T follicular helper cell (primary cell): ENCODE measurements at regions not wholly inside any gene's neighbourhood (a gene's known extent, or its start where the extent isn't known, plus 50 kb on each side); places are given as distances from the start of the nearest gene placed in this dataset.
"Not testable (repeated sequence)": the region's sequence is repeated elsewhere in the genome, so short reads cannot be mapped to it uniquely, and the experiment has no call there.

Source experiments
- DNase-seq: peaks from one replicate; pipeline ENCODE4 v3.0.0-alpha.2; 2020; ENCODE audit warnings: low read depth

GRCh38 chr11:79668575-79668974, 227.7 kb upstream of the TENM4 start:
- no peak for DNase-seq

DNA sequence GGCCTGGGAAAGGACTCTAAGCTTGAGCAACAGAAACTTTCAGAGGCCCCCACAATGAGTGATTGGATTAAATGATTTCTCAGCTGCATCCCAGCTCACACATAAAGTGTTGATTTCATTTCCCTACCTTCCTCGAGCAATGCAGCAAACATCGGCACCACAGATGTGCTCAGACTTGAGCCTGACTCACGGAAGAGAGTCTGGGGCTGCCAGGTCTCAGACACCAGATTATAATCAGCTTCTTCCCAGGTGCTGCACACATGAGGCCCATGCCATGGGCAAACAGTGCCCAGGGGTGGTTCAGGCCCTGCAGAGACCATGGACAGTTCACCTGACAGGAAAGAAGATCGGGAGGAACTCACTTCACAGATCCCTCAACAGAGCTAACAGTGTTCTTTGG, 226.6 kb upstream of the TENM4 start:
- no peak for DNase-seq

DNA sequence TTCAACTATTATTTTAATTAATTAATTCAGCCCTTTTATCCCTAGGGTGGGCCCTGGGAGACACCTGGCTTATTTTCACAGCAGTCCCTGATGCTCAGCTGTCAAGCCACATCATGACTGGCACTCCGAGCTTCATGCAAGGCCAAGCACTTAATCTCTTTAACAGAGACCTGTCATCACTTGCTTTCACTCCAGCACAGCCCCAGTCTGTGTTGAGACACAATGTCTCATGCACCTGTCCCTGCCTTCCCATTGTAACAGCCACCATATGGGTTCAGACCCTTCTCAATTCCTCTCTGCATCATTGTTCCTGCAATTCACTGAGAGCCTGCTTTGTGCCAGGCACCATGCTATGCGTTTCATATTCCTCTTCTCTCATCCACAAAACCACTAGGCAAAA, 222.2 kb upstream of the TENM4 start:
- no peak for DNase-seq

GRCh38 chr11:79661373-79661772, 220.5 kb upstream of the TENM4 start:
- no peak for DNase-seq

DNA sequence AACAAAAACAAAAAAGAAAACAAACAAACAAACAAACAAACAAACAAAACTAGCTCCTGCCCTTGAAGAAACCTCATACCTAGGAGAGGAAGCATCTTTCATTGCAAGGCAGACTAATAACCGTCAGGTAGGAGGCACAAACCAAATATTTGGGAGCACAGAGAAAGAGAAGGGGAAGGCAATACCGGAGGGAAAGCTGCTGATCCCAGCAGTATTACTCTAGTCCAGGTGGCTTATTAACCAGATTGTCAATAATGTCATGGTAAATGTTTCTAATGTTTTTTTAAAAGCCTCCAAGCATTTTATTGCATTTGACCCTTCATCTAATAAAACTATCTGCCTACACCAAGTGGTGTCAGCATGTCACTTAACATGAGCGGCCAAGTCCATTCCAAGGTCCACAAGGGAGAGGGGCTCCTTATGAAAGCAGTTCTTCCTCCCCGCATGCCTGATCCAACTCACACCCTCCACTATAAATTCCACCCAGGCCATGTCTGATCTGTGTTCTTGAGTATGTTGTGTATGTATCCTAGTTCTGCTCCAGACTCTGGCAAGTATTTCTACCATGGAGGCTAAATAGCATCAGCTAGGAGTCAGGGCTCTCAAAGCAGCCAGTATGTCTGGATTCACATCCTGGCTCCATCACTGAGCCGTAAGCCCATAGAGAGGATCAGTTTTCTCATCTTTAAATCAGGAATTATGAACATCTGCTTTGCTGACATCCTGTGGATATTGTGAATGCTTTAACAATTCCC, 208.1 kb upstream of the TENM4 start:
- DNase-seq: no peak

DNA sequence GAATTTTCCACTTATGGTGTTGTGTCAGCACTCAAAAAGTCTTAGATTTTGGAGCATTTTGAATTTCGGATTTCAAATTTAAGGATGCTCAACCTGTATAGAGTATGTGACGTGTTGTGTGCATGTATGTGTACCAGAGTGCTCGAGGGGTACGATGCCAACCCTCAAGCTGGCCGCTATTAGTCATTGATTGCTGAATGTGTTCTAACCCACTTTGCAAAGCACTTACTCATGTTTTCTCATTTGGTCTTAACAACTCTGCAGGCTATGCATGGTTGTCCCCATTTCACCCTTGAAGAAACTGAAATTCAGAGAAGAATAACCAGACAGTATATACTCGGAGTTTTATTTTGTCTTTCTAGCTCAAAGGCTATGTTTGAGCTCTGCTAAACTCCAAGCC, 196.4 kb upstream of the TENM4 start:
- no peak for DNase-seq

DNA sequence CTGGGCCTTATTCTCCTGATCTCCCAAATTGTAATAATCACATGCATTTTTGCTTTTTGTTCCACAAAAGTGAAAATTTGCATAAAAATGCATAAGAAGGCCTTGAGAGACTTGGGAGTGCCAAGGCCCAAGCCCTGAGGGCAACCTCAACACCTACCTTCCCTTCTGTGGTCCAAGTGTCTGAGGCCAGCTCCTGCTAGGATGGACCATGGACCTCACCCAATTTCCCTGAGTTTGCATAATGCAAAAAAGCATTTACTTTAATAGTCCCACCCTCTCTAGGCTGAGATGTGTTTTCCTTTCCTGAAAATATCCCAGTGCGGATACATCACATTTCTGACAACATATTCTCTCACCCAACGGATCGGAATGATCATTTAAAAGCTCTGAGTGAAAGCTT, 194.1 kb upstream of the TENM4 start:
- no peak for DNase-seq

DNA sequence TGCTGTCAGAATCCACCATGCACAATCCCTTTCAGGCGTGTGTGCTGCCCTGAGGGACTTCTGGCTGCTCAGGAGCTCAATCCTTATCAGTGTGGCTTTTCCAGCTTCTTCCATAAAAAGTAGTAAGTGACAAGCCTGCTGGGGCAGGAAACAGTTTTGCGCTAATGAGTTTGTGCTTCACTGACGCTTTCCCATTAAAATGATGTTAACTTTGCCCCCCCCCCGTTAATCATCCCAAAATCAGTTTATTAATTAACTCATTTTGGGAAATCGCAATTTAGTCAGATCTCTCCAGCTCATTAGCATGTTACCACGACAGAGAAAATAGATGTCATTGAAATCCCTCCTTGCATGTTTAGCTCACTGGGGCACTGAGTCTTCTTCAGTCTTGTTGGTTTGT, 186.5 kb upstream of the TENM4 start:
- no peak for DNase-seq

GRCh38 chr11:79626135-79627075, 185.6 kb upstream of the TENM4 start:
- no peak for DNase-seq

- no peak for DNase-seq
These were observed 182.5 kb upstream of the TENM4 start for GRCh38 chr11:79623375-79623774.

DNA sequence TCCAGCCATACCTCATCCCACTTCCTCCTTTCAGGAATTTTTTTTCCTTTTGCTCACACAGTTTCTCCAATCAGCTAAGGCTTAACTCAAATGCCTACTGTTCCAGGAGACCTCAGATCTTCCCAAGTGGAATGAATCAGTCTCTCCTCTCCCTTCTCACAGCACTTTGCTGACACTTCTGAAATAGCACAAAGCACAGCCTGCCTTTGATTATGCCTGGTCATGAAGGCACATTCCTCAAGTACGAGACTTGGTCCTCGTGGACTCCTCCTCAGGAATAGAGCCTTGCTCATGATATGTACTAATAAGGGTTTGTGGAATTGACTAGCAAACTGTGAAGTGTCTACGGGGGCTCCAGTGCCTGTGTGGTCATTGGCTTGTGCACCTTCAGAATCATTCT, 176.7 kb upstream of the TENM4 start:
- DNase-seq: no peak

DNA sequence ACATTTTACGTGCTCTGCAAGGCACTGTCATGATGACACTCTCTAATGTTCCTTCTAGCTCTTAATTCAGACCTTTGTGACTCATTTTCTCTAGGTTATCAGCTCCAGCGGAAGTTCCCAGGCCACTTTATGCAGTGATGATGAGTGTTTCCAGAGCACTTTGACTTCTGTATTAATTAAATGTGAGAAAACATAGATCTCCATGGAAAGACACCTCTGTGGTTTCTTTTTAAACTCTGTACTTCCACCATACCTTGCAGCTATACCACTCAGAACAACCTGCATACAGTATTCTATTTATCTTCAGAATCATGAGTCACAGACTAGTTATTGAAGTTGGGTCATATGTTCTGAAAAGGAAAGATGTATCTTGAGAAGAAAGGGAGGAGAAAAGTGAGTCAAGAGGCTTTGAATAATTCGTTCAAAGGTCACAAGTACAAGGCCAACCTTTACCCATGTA, 175.6 kb upstream of the TENM4 start:
- DNase-seq: no peak

DNA sequence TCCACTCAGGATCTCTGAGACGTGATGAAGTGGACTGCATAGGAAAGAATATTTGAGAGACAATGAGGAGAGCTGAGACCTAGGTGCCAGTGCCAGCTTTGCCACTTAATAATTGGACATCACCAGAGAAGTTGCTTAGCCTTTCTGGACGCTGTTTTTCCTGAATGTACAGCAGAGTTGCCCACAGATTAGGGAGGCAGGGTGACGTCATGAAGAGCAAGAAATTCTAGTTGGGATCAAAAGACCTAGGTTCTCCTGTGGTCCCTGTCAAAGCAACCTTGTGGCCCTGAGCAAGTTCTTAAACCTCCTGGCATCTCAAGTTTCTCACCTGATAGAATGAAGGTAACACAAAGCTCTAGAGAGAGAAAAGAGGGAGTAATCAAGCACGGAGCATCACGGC, 174.6 kb upstream of the TENM4 start:
- DNase-seq: no peak

DNA sequence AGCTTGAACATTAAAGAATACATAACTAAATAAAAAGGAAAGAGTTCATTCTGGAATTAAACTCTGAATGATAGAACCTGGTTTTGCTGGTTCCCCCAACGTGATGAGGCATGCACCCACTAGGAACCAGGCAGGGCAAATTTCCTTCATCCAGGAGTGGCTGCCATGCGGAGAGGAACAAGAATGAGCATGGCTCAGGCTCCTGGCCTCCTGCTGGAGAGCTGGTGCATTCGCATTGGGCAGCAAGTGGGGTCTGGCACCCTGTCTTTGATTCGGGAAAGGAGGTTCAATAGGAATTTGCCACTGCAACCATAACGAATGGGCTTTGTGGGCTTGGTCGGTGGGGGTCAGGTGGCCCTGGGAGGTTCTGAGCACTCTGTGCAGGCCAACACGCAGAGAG, 169.8 kb upstream of the TENM4 start:
- DNase-seq: no peak

GRCh38 chr11:79610139-79610538, 169.3 kb upstream of the TENM4 start:
- no peak for DNase-seq

GRCh38 chr11:79609511-79609910, 168.7 kb upstream of the TENM4 start:
- DNase-seq: no peak

DNA sequence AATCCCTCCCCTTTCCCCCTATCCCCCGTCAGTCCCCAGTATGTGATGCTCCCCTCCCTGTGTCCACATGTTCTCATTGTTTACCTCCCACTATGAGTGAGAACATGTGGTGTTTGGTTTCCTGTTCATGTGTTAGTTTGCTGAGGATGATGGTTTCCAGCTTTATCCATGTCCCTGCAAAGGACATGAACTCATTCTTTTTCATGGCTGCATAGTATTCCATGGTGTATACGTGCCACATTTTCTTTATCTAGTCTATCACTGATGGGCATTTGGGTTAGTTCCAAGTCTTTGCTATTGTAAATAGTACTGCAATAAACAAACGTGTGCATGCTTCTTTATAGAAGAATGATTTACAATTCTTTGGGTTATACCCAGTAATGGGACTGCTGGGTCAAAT, 165.6 kb upstream of the TENM4 start:
- DNase-seq: not testable (repeated sequence)

- no peak for DNase-seq
These were observed 159.9 kb upstream of the TENM4 start for GRCh38 chr11:79600711-79601110.

DNA sequence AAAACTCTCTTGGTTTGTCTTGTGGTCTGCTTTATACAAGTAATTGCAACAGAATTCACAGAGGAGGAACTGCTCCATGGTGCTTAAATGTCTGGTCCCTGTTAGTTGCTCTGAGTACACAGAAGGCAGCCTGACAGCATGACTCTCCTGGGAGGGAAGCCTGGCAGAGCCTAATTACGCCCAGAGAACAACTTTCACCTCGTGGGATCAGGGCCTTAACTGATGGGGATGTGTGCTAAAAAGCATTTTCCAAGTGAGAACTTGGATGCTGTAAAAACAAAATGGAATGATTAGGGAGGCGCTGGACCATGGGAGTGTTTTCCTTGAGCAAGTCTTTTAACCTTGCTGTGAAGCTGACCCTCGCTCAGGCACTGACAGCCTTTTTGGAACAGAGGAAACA, 154.0 kb upstream of the TENM4 start:
- no peak for DNase-seq

GRCh38 chr11:79592824-79593223, 152.0 kb upstream of the TENM4 start:
- DNase-seq: no peak

GRCh38 chr11:79592406-79592805, 151.6 kb upstream of the TENM4 start:
- DNase-seq: no peak

GRCh38 chr11:79582434-79582833, 141.6 kb upstream of the TENM4 start:
- DNase-seq: no peak

GRCh38 chr11:79579063-79579462, 138.2 kb upstream of the TENM4 start:
- DNase-seq: no peak
